Endodermal cell (in vitro differentiated cells): ENCODE measurements at regions not wholly inside any gene's neighbourhood (a gene's known extent, or its start where the extent isn't known, plus 50 kb on each side); places are given as distances from the start of the nearest gene placed in this dataset.

Experiments
- DNase-seq: peaks from one replicate; pipeline ENCODE4 v3.0.0-alpha.2; 2017
- H3K27ac ChIP-seq: 2 replicates; pipeline ENCODE4 v1.5.1; 2013; ENCODE audit warnings: mild to moderate bottlenecking, low read depth, low read length, moderate library complexity
- H3K27me3 ChIP-seq: 2 replicates; pipeline ENCODE4 v1.6.1; 2013; ENCODE audit warnings: mild to moderate bottlenecking, low read length, moderate library complexity; ENCODE audit not compliant: insufficient read depth, control insufficient read depth, poor library complexity, severe bottlenecking
- H3K36me3 ChIP-seq: 2 replicates; pipeline ENCODE4 v1.7.0; 2013; ENCODE audit warnings: mild to moderate bottlenecking, low read length, moderate library complexity; ENCODE audit not compliant: control insufficient read depth, insufficient read depth
- H3K4me1 ChIP-seq: one replicate; pipeline ENCODE4 v1.7.0; 2013; ENCODE audit warnings: low read length; ENCODE audit not compliant: control insufficient read depth, insufficient read depth
- H3K4me3 ChIP-seq: 2 replicates; pipeline ENCODE4 v1.5.1; 2013; ENCODE audit warnings: mild to moderate bottlenecking, low read length, moderate library complexity
- H3K9ac ChIP-seq: 2 replicates; pipeline ENCODE4 v1.6.1; 2013; ENCODE audit warnings: mild to moderate bottlenecking, low read length, moderate library complexity; ENCODE audit not compliant: poor library complexity, severe bottlenecking; ENCODE audit errors: extremely low read depth
- H3K9me3 ChIP-seq: 2 replicates; pipeline ENCODE4 v1.6.1; 2013; ENCODE audit warnings: mild to moderate bottlenecking, low read length, moderate library complexity; ENCODE audit not compliant: control insufficient read depth
- H3K27ac Mint-ChIP-seq: 2 replicates; pipeline ENCODE4 v1.8.0; 2020; ENCODE audit warnings: mixed read lengths
- H3K27me3 Mint-ChIP-seq: 2 replicates; pipeline ENCODE4 v1.8.0; 2021; ENCODE audit warnings: mild to moderate bottlenecking, mixed read lengths; ENCODE audit not compliant: insufficient read depth
- H3K36me3 Mint-ChIP-seq: 2 replicates; pipeline ENCODE4 v1.8.0; 2020; ENCODE audit warnings: low read depth, mixed read lengths
- H3K4me1 Mint-ChIP-seq: 2 replicates; pipeline ENCODE4 v1.8.0; 2020; ENCODE audit warnings: mixed read lengths
- H3K4me3 Mint-ChIP-seq: 2 replicates; pipeline ENCODE4 v1.8.0; 2020; ENCODE audit warnings: mild to moderate bottlenecking, moderate library complexity, mixed read lengths
- H3K9me3 Mint-ChIP-seq: 2 replicates; pipeline ENCODE4 v1.8.0; 2020; ENCODE audit warnings: mild to moderate bottlenecking, mixed read lengths
- CTCF ChIP-seq: fragments of 200-600 bp; sonication (generic); conservative IDR thresholded peaks from 2 replicates; pipeline ENCODE4 v1.5.0; 2021; ENCODE audit warnings: antibody characterized with exemption, mild to moderate bottlenecking
- WGBS, 2 experiments: methylation state at CpG; one replicate each; pipeline versions ENCODE4 v1.1.5 to v1.1.7; 2013; ENCODE audit warnings: missing lambda C conversion rate in 2 of 2, mixed read lengths in 1 of 2; ENCODE audit not compliant: insufficient coverage in 1 of 2, insufficient read length in 1 of 2; 5-methylcytosine and 5-hydroxymethylcytosine counted together

- no peak overlapping the region for H3K27ac Mint-ChIP-seq
- no peaks in the 10 kb centered on the region for H3K27me3 ChIP-seq
- no peak overlapping the region for H3K9ac ChIP-seq
- H3K27ac ChIP-seq, result no peak overlapping the region
- H3K27me3 Mint-ChIP-seq, result peaks cover 1% of the 10 kb centered on the region
- peaks cover 6% of the 10 kb centered on the region for H3K4me1 Mint-ChIP-seq
- H3K36me3 ChIP-seq, result no peaks in the 10 kb centered on the region
- H3K4me3 ChIP-seq, result no peak overlapping the region
- TF ChIP-seq CTCF, result no peak
- H3K4me3 Mint-ChIP-seq, result no peak overlapping the region
- no peaks in the 10 kb centered on the region for H3K36me3 Mint-ChIP-seq
- no peak for DNase-seq
- H3K4me1 ChIP-seq, result peaks cover 6% of the 10 kb centered on the region
- H3K9me3 ChIP-seq, result peaks cover 5% of the 10 kb centered on the region
- peaks cover 6% of the 10 kb centered on the region for H3K9me3 Mint-ChIP-seq
Observed at GRCh38 chr9:99427260-99427659, 205.2 kb downstream of the SEC61B start.

- H3K4me1 ChIP-seq, result peaks cover 16% of the 10 kb centered on the region
- no peak overlapping the region for H3K9ac ChIP-seq
- peaks cover 28% of the 10 kb centered on the region for H3K4me1 Mint-ChIP-seq
- H3K36me3 Mint-ChIP-seq, result no peaks in the 10 kb centered on the region
- no peak overlapping the region for H3K27ac ChIP-seq
- no peak for TF ChIP-seq CTCF
- H3K9me3 Mint-ChIP-seq, result peaks cover 6% of the 10 kb centered on the region
- no peak overlapping the region for H3K27ac Mint-ChIP-seq
- 92% methylated on average over 2 of the region's 2 CpGs; no CpG with 5 or more reads in 1 of the 2 experiments for WGBS, 2 experiments
- no peak for DNase-seq
- no peak overlapping the region for H3K4me3 Mint-ChIP-seq
- H3K9me3 ChIP-seq, result peaks cover 5% of the 10 kb centered on the region
- no peak overlapping the region for H3K4me3 ChIP-seq
- H3K27me3 Mint-ChIP-seq, result peaks cover 1% of the 10 kb centered on the region
- H3K27me3 ChIP-seq, result no peaks in the 10 kb centered on the region
- H3K36me3 ChIP-seq, result no peaks in the 10 kb centered on the region
Observed at GRCh38 chr9:99430301-99430700, 208.2 kb downstream of the SEC61B start.

- Mint-ChIP-seq H3K36me3 (no peaks in the 10 kb centered on the region), H3K27ac (no peak overlapping the region), H3K27me3 (peaks cover 1% of the 10 kb centered on the region), H3K9me3 (peaks cover 6% of the 10 kb centered on the region), H3K4me3 (no peak overlapping the region), H3K4me1 (peaks cover 31% of the 10 kb centered on the region)
- Histone ChIP-seq H3K4me1 (peaks cover 16% of the 10 kb centered on the region), H3K27ac (no peak overlapping the region), H3K27me3 (no peaks in the 10 kb centered on the region), H3K9ac (no peak overlapping the region), H3K9me3 (peaks cover 5% of the 10 kb centered on the region), H3K4me3 (no peak overlapping the region), H3K36me3 (no peaks in the 10 kb centered on the region)
- TF ChIP-seq CTCF, result no peak
- WGBS, 2 experiments, result 89 to 97% methylated on average over 1 of the region's 1 CpG
- DNase-seq, result no peak
Observed at GRCh38 chr9:99431103-99431502, 209.0 kb downstream of the SEC61B start.
